Sigmoid colon (tissue), 4 donors: ENCODE measurements at regions not wholly inside any gene's neighbourhood (a gene's known extent, or its start where the extent isn't known, plus 50 kb on each side); places are given as distances from the start of the nearest gene placed in this dataset.

Experiments used
- POLR2AphosphoS5 ChIP-seq, 4 donors: sonication (generic); formaldehyde crosslinking; IDR thresholded peaks; one replicate each; pipeline ENCODE4 v1.6.1; 2017; ENCODE audit warnings: antibody characterized with exemption in 4 of 4
- TF ChIP-seq, protein P1 (sequence below), 4 experiments: fragments of 450-650 bp in 3 of 4; fragments of 200-600 bp in 1 of 4; IDR thresholded peaks; one replicate each; pipeline ENCODE4 v1.5.1; 2016 to 2019; ENCODE audit warnings: antibody characterized with exemption in 4 of 4, mild to moderate bottlenecking in 3 of 4, moderate library complexity in 2 of 4

DNA sequence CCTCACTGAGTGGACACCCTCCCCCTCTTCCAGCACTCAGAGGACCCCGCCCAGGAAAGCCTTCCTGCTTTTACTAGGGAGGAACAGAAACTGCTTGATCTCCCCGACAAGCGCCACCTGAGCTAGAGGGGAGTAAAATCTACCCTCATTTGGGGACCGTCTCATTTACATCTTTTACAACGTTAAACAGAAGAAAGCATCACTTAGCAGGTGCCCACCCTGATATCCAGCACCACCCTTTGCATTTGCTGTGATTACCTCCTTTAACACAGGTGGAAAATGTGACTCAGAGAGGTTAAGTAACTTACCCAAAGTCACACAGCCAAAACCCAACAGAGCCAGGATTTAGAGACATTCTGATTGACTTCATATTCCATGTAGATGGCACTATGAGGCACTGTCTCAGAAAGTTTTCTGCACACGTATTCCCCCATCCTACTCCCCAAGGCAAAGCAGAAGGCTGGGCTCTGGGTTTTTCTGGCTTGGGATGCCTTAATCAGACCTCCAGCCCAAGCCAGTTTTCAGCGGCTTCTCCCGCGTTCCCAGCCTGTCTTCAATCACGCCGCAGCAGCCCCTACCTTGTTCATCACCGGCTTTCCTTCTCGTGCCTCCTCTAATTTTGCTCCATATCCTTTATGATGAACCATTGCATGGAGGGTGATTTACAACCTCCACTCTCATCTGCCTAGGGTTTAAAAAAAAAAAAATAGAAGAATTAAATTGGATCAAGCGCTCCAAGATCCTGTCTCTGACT is 314.6 kb upstream of the PROK2 start:
- TF ChIP-seq, protein P1, sequence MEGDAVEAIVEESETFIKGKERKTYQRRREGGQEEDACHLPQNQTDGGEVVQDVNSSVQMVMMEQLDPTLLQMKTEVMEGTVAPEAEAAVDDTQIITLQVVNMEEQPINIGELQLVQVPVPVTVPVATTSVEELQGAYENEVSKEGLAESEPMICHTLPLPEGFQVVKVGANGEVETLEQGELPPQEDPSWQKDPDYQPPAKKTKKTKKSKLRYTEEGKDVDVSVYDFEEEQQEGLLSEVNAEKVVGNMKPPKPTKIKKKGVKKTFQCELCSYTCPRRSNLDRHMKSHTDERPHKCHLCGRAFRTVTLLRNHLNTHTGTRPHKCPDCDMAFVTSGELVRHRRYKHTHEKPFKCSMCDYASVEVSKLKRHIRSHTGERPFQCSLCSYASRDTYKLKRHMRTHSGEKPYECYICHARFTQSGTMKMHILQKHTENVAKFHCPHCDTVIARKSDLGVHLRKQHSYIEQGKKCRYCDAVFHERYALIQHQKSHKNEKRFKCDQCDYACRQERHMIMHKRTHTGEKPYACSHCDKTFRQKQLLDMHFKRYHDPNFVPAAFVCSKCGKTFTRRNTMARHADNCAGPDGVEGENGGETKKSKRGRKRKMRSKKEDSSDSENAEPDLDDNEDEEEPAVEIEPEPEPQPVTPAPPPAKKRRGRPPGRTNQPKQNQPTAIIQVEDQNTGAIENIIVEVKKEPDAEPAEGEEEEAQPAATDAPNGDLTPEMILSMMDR (IDR thresholded peaks at IDR 0.05), result no peak
- no peak for TF ChIP-seq POLR2AphosphoS5 (IDR thresholded peaks at IDR 0.05)
